ENCODE measurements at regions not wholly inside any gene's neighbourhood (a gene's known extent, or its start where the extent isn't known, plus 50 kb on each side); places are given as distances from the start of the nearest gene placed in this dataset.

GRCh38 chr17:77666462-77666861, 292.0 kb upstream of the TNRC6C start:
- H3K9me3 ChIP-seq (ENCODE audit: low read length), result no peaks in the 10 kb centered on the region

GRCh38 chr17:77666881-77667395, 291.6 kb upstream of the TNRC6C start:
- H3K27me3 ChIP-seq (ENCODE audit: insufficient read depth, low read length), result no peaks in the 10 kb centered on the region
- H3K9me3 ChIP-seq (ENCODE audit: low read length), result no peaks in the 10 kb centered on the region
- H3K4me3 ChIP-seq (ENCODE audit: low read length), result no peak overlapping the region
- H3K36me3 ChIP-seq (ENCODE audit: insufficient read depth, low read length), result no peaks in the 10 kb centered on the region
- no peak overlapping the region for H2AFZ ChIP-seq (ENCODE audit: low read depth, low read length)
- H3K4me1 ChIP-seq (ENCODE audit: insufficient read depth, low read length), result no peaks in the 10 kb centered on the region

More at GRCh38 chr17:77666462-77666861, 292.0 kb upstream of the TNRC6C start:
- H2AFZ ChIP-seq (ENCODE audit: low read depth, low read length), result no peak overlapping the region
- no peaks in the 10 kb centered on the region for H3K4me1 ChIP-seq (ENCODE audit: insufficient read depth, low read length)
- no peaks in the 10 kb centered on the region for H3K27me3 ChIP-seq (ENCODE audit: insufficient read depth, low read length)
- no peak overlapping the region for H3K4me3 ChIP-seq (ENCODE audit: low read length)
- no peaks in the 10 kb centered on the region for H3K36me3 ChIP-seq (ENCODE audit: insufficient read depth, low read length)

- H3K4me3 ChIP-seq (ENCODE audit: low read length), result no peak overlapping the region
- H3K27me3 ChIP-seq (ENCODE audit: insufficient read depth, low read length), result no peaks in the 10 kb centered on the region
- H3K36me3 ChIP-seq (ENCODE audit: insufficient read depth, low read length), result no peaks in the 10 kb centered on the region
- H2AFZ ChIP-seq (ENCODE audit: low read depth, low read length), result no peak overlapping the region
- H3K4me1 ChIP-seq (ENCODE audit: insufficient read depth, low read length), result no peaks in the 10 kb centered on the region
- no peaks in the 10 kb centered on the region for H3K9me3 ChIP-seq (ENCODE audit: low read length)
These were observed 291.0 kb upstream of the TNRC6C start for GRCh38 chr17:77667478-77667877.

DNA sequence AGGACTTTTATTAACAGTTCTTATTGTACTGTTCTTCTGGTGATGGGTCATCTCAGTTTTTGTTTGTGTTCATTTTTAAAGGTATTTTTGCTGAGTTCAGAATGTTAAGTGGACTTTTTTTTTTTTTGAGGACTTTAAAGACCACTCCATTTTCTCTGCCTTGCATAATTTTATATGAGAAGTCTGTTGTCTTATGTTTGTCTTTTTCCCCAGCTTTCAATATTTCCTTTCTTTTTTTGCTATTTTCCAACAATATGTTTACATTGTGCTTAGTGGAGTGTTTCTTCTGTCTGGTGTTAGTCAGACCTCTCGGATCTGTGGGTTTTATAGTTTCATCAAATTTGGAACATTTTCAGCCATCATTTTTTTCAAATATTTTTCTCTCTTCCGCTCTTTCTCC, 290.0 kb upstream of the TNRC6C start:
- Histone ChIP-seq H3K9me3 (ENCODE audit: low read length) (no peaks in the 10 kb centered on the region), H3K4me1 (ENCODE audit: insufficient read depth, low read length) (no peaks in the 10 kb centered on the region), H3K36me3 (ENCODE audit: insufficient read depth, low read length) (no peaks in the 10 kb centered on the region), H3K27me3 (ENCODE audit: insufficient read depth, low read length) (no peaks in the 10 kb centered on the region), H2AFZ (ENCODE audit: low read depth, low read length) (no peak overlapping the region), H3K4me3 (ENCODE audit: low read length) (no peak overlapping the region)

DNA sequence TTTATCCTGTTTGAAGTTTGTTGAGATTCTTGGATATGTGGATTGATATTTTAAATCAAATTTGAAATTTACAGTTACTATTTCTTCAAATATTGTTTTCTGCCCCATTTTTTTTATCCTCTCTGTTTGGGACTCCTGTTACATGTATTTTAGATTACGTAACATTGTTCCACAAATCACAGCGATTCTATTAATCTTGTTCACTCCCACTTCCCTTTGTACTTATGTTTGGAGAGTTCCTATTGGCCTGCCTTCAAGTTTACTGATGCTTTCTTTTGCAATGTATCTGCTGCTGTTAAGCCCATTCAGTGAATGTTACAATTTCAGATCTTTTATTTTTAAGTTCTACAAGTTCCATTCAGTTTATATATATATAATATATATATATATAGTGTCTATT, 288.3 kb upstream of the TNRC6C start:
- Histone ChIP-seq H3K4me1 (ENCODE audit: insufficient read depth, low read length) (no peaks in the 10 kb centered on the region), H3K27me3 (ENCODE audit: insufficient read depth, low read length) (no peaks in the 10 kb centered on the region), H3K9me3 (ENCODE audit: low read length) (no peaks in the 10 kb centered on the region), H3K4me3 (ENCODE audit: low read length) (no peak overlapping the region), H2AFZ (ENCODE audit: low read depth, low read length) (no peak overlapping the region), H3K36me3 (ENCODE audit: insufficient read depth, low read length) (no peaks in the 10 kb centered on the region)

- peaks cover 3% of the 10 kb centered on the region for H3K27me3 ChIP-seq (ENCODE audit: insufficient read depth, low read length)
These were observed 284.1 kb upstream of the TNRC6C start for GRCh38 chr17:77674358-77674757.

DNA sequence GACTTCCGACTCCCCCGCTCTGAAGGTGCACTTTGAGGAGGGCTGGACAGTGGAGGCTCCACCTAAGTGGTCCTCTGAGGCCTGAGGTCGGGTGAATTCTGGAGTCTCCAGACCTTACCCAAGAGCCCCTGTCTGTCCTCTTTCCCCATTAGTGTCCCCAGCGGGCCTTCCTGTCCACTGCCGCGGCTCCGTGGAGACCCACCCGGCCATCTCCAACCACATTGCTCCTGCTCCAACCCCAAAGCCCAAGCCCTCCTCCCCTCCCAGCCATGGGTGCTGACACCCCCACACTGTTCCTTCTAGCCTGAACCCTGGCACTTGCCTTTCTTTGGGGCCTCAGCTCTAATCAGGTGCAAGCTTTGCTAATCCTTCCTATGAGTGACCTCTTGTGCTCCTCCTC, 283.1 kb upstream of the TNRC6C start:
- H3K27me3 ChIP-seq (ENCODE audit: insufficient read depth, low read length), result peaks cover 3% of the 10 kb centered on the region
- no peaks in the 10 kb centered on the region for H3K4me1 ChIP-seq (ENCODE audit: insufficient read depth, low read length)
- no peak overlapping the region for H2AFZ ChIP-seq (ENCODE audit: low read depth, low read length)
- H3K9me3 ChIP-seq (ENCODE audit: low read length), result no peaks in the 10 kb centered on the region
- H3K36me3 ChIP-seq (ENCODE audit: insufficient read depth, low read length), result no peaks in the 10 kb centered on the region
- H3K4me3 ChIP-seq (ENCODE audit: low read length), result no peak overlapping the region

More at GRCh38 chr17:77674358-77674757, 284.1 kb upstream of the TNRC6C start:
- no peak overlapping the region for H3K4me3 ChIP-seq (ENCODE audit: low read length)
- H3K36me3 ChIP-seq (ENCODE audit: insufficient read depth, low read length), result no peaks in the 10 kb centered on the region
- H3K9me3 ChIP-seq (ENCODE audit: low read length), result no peaks in the 10 kb centered on the region
- H2AFZ ChIP-seq (ENCODE audit: low read depth, low read length), result no peak overlapping the region
- no peaks in the 10 kb centered on the region for H3K4me1 ChIP-seq (ENCODE audit: insufficient read depth, low read length)

DNA sequence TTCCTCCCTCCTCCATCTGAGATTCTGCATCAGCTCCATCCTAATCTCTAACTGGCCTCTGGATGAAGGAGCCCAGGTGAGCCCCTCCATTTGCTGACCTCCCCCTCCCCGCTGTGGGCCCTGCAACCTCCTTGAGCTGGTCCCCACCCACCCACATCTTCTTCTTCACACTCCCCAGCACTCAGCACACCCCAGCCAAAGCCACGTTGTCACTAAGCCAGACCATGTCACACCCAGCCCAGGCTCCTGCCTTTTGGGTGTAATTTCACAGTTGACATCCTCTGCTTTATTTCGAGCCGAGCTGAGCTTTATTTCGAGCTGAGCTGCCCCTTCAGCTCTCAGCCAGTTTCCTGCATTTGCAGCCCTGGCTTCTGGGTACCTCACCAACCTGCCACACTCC, 282.7 kb upstream of the TNRC6C start:
- H3K36me3 ChIP-seq (ENCODE audit: insufficient read depth, low read length), result no peaks in the 10 kb centered on the region
- peaks cover 3% of the 10 kb centered on the region for H3K27me3 ChIP-seq (ENCODE audit: insufficient read depth, low read length)

DNA sequence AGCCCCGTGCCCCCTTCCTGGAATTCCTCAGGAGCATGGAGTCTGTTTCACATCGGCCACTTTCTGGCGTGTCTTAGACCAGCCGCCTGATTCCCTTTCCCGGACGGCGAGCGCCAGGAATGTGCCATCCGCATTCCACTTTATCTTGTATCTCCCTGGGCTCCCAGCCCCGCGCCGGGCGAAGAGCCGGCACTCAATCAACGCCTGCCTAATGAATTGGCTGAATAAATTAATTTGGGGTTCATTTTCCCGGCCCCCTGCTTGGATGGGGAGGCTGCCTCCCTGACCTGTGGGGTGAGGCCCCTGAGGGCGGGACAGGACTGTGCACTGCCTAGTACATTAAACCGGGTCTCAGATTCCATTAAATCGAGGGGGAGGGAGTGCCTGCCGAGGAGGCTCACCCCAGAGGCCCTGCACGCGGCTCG, 282.3 kb upstream of the TNRC6C start:
- peaks cover 3% of the 10 kb centered on the region for H3K27me3 ChIP-seq (ENCODE audit: insufficient read depth, low read length)
- H3K4me3 ChIP-seq (ENCODE audit: low read length), result no peak overlapping the region
- no peaks in the 10 kb centered on the region for H3K4me1 ChIP-seq (ENCODE audit: insufficient read depth, low read length)
- no peaks in the 10 kb centered on the region for H3K9me3 ChIP-seq (ENCODE audit: low read length)
- no peaks in the 10 kb centered on the region for H3K36me3 ChIP-seq (ENCODE audit: insufficient read depth, low read length)
- no peak overlapping the region for H2AFZ ChIP-seq (ENCODE audit: low read depth, low read length)

More for the DNA sequence above, 282.7 kb upstream of the TNRC6C start:
- Histone ChIP-seq H3K9me3 (ENCODE audit: low read length) (no peaks in the 10 kb centered on the region), H2AFZ (ENCODE audit: low read depth, low read length) (no peak overlapping the region), H3K4me1 (ENCODE audit: insufficient read depth, low read length) (no peaks in the 10 kb centered on the region), H3K4me3 (ENCODE audit: low read length) (no peak overlapping the region)

DNA sequence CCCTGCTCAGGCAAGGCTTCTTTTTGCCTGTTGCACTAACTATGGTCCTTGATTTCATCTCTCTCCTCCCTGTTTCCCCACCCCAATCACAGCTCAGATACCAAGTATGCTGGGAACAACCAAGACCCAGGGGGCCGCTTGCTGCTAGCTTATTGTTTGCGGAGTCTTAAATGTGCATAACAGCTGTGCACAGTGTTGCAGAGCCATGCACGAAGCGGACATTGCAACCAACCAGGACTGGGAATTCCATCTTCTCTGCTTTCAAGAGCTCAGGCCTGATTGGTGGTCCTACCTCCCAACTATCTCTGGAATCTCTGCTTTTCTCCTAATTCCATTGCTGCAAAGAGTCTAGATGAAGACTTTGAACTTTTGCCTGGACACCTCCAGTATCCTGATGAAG, 281.3 kb upstream of the TNRC6C start:
- Histone ChIP-seq H3K9me3 (ENCODE audit: low read length) (no peaks in the 10 kb centered on the region), H2AFZ (ENCODE audit: low read depth, low read length) (no peak overlapping the region), H3K36me3 (ENCODE audit: insufficient read depth, low read length) (no peaks in the 10 kb centered on the region), H3K4me3 (ENCODE audit: low read length) (no peak overlapping the region), H3K4me1 (ENCODE audit: insufficient read depth, low read length) (no peaks in the 10 kb centered on the region), H3K27me3 (ENCODE audit: insufficient read depth, low read length) (peaks cover 3% of the 10 kb centered on the region)

- peaks cover 3% of the 10 kb centered on the region for H3K27me3 ChIP-seq (ENCODE audit: insufficient read depth, low read length)
These were observed 280.9 kb upstream of the TNRC6C start for GRCh38 chr17:77677630-77678029.

DNA sequence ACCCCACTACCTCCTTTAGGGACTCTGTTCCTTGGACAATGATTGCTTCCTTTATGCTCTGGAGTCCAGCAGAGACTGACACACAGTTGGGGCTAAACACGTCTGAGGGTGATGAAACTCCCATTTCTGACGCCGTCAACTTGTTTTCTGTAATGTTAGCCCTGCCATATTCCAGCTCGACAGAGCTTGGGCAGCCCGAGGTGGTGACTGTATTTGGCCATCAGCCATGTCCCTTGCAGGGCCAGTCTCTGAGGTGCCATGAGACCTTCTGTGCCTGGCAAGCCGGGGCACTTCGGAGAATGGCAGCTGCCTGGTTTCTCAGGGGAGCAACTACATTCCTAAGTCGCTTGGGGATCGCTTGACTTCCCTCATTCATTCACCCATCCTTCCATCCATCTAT, 278.9 kb upstream of the TNRC6C start:
- Histone ChIP-seq H3K27me3 (ENCODE audit: insufficient read depth, low read length) (peaks cover 3% of the 10 kb centered on the region), H3K9me3 (ENCODE audit: low read length) (no peaks in the 10 kb centered on the region), H3K36me3 (ENCODE audit: insufficient read depth, low read length) (no peaks in the 10 kb centered on the region), H2AFZ (ENCODE audit: low read depth, low read length) (no peak overlapping the region), H3K4me1 (ENCODE audit: insufficient read depth, low read length) (no peaks in the 10 kb centered on the region), H3K4me3 (ENCODE audit: low read length) (no peak overlapping the region)

More at GRCh38 chr17:77677630-77678029, 280.9 kb upstream of the TNRC6C start:
- Histone ChIP-seq H2AFZ (ENCODE audit: low read depth, low read length) (no peak overlapping the region), H3K9me3 (ENCODE audit: low read length) (no peaks in the 10 kb centered on the region), H3K4me3 (ENCODE audit: low read length) (no peak overlapping the region), H3K4me1 (ENCODE audit: insufficient read depth, low read length) (no peaks in the 10 kb centered on the region), H3K36me3 (ENCODE audit: insufficient read depth, low read length) (no peaks in the 10 kb centered on the region)

DNA sequence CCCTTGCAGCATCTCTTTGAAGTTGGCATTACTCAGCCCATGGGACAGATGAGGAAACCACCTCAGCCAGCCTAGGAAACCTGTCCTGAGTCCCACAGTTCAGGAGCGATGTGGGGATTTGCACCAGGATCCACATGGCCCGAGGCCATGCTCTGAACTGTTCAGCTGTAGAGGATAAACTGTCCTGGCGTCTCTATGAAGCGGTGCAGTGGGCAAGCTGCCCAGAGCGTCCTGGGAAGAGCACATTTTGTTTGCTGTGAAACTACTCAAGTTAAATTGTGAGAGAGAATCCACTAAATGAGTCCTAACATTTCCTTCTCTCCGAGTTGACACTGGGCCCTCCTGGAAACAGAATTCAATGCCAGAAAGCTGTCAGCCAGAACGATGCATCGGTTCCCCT, 276.6 kb upstream of the TNRC6C start:
- H2AFZ ChIP-seq (ENCODE audit: low read depth, low read length), result no peak overlapping the region
- no peaks in the 10 kb centered on the region for H3K9me3 ChIP-seq (ENCODE audit: low read length)
- H3K4me1 ChIP-seq (ENCODE audit: insufficient read depth, low read length), result no peaks in the 10 kb centered on the region
- H3K4me3 ChIP-seq (ENCODE audit: low read length), result no peak overlapping the region
- H3K36me3 ChIP-seq (ENCODE audit: insufficient read depth, low read length), result no peaks in the 10 kb centered on the region
- H3K27me3 ChIP-seq (ENCODE audit: insufficient read depth, low read length), result peaks cover 3% of the 10 kb centered on the region

Measured in neuron (in vitro differentiated cells).